ENCODE measurements at regions not wholly inside any gene's neighbourhood (a gene's known extent, or its start where the extent isn't known, plus 50 kb on each side); places are given as distances from the start of the nearest gene placed in this dataset.

- Histone ChIP-seq H3K27me3 (ENCODE audit: low read depth) (no peaks in the 10 kb centered on the region), H3K4me3 (no peak overlapping the region), H3K36me3 (no peaks in the 10 kb centered on the region), H3K4me1 (no peaks in the 10 kb centered on the region), H3K9me3 (no peaks in the 10 kb centered on the region), H3K27ac (no peak overlapping the region)
- ATAC-seq (no peak), DNase-seq (no peak)
- TF ChIP-seq CTCF (IDR thresholded peaks at IDR 0.05) = no peak
- intact Hi-C loops (cut with DNase I) = no loop called here
These were observed 186.0 kb upstream of the AJAP1 start for GRCh38 chr1:4468386-4468785.

GRCh38 chr1:4468804-4469514 is 185.4 kb upstream of the AJAP1 start:
- Histone ChIP-seq H3K9me3 (no peaks in the 10 kb centered on the region), H3K27ac (no peak overlapping the region), H3K4me1 (no peaks in the 10 kb centered on the region), H3K4me3 (no peak overlapping the region), H3K27me3 (ENCODE audit: low read depth) (no peaks in the 10 kb centered on the region), H3K36me3 (no peaks in the 10 kb centered on the region)
- intact Hi-C loops (cut with DNase I) = no loop called here
- ATAC-seq = no peak
- no peak for TF ChIP-seq CTCF (IDR thresholded peaks at IDR 0.05)
- DNase-seq = no peak

GRCh38 chr1:4476394-4476793 is 178.0 kb upstream of the AJAP1 start:
- no peak overlapping the region for H3K4me3 ChIP-seq
- no peaks in the 10 kb centered on the region for H3K9me3 ChIP-seq
- no peaks in the 10 kb centered on the region for H3K27me3 ChIP-seq (ENCODE audit: low read depth)
- no peaks in the 10 kb centered on the region for H3K4me1 ChIP-seq
- ATAC-seq (no peak), DNase-seq (no peak)
- no peak overlapping the region for H3K27ac ChIP-seq
- H3K36me3 ChIP-seq = no peaks in the 10 kb centered on the region
- TF ChIP-seq CTCF (IDR thresholded peaks at IDR 0.05) = no peak
- intact Hi-C loops (cut with DNase I) = no loop called here

- Histone ChIP-seq H3K4me3 (no peak overlapping the region), H3K27me3 (ENCODE audit: low read depth) (no peaks in the 10 kb centered on the region), H3K4me1 (no peaks in the 10 kb centered on the region), H3K9me3 (no peaks in the 10 kb centered on the region), H3K36me3 (no peaks in the 10 kb centered on the region), H3K27ac (no peak overlapping the region)
- intact Hi-C loops (cut with DNase I) = no loop called here
- ATAC-seq (no peak), DNase-seq (no peak)
- TF ChIP-seq CTCF (IDR thresholded peaks at IDR 0.05) = no peak
These were observed 173.0 kb upstream of the AJAP1 start for GRCh38 chr1:4481451-4481850.

- no peak for DNase-seq
- Histone ChIP-seq H3K27ac (no peak overlapping the region), H3K27me3 (ENCODE audit: low read depth) (no peaks in the 10 kb centered on the region), H3K4me3 (no peak overlapping the region), H3K9me3 (no peaks in the 10 kb centered on the region), H3K36me3 (no peaks in the 10 kb centered on the region), H3K4me1 (no peaks in the 10 kb centered on the region)
- intact Hi-C loops (cut with DNase I) = no loop called here
- TF ChIP-seq CTCF (IDR thresholded peaks at IDR 0.05) = no peak
- no peak for ATAC-seq
These were observed 171.9 kb upstream of the AJAP1 start for GRCh38 chr1:4482526-4482925.

All from lower lobe of right lung (tissue), 2 donors.